ENCODE measurements at regions not wholly inside any gene's neighbourhood (a gene's known extent, or its start where the extent isn't known, plus 50 kb on each side); places are given as distances from the start of the nearest gene placed in this dataset.

DNA sequence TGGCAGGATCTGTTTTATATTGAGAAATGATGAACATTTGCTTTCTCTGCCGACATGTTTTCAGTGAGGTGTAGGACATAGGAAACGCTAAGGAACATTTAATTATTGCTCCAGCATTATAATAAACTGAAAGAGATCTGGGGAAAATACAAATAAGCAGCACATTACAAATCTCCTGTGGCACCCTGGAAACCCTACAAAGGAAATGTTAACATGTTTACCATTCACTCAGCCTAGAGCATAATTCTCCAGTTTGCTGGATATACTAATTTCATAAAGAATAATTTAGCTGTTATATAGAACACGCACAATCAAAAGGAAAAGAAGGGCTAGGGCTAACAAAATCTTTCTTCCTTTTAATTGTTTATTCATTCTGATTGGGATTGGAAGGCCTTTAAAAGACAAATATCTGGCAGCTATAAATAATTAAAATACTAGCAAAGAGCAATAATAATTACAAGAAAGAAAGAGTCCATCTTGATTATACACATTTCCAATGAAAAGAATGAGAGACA lies 299.4 kb downstream of the CRPPA start:
- Histone ChIP-seq H3K36me3 (ENCODE audit: control insufficient read depth in 1 of 2, insufficient read depth in 2 of 2, low read depth in 1 of 2, low read length in 2 of 2) (no peaks in the 10 kb centered on the region), H3K79me1 (replicated peaks; ENCODE audit: low read length, poor library complexity, severe bottlenecking) (no peaks in the 10 kb centered on the region), H3K23ac (ENCODE audit: low read length in 2 of 2) (no peak overlapping the region), H3K27me3 (ENCODE audit: control insufficient read depth in 1 of 2, insufficient read depth in 1 of 2, low read length in 2 of 2) (no peaks in the 10 kb centered on the region), H2BK5ac (ENCODE audit: low read depth, low read length, poor library complexity, severe bottlenecking) (no peak overlapping the region), H2BK120ac (ENCODE audit: low read depth, low read length) (no peak overlapping the region), H3K4me2 (ENCODE audit: low read length, poor library complexity, severe bottlenecking) (no peak overlapping the region), H3K27ac (ENCODE audit: low read length, poor library complexity, severe bottlenecking) (no peak overlapping the region), H4K8ac (ENCODE audit: low read length) (no peak overlapping the region), H3K4me3 (ENCODE audit: insufficient read depth in 1 of 2, low read depth in 1 of 2, low read length in 2 of 2) (no peak overlapping the region), H3K18ac (ENCODE audit: low read depth in 1 of 2, low read length in 2 of 2) (no peak overlapping the region), H2AFZ (ENCODE audit: low read depth, low read length) (no peak overlapping the region), H3K9ac (ENCODE audit: low read length) (no peak overlapping the region), H3K4ac (ENCODE audit: low read depth in 1 of 2, low read length in 2 of 2) (no peak overlapping the region), H4K91ac (ENCODE audit: low read length) (no peak overlapping the region), H2AK5ac (ENCODE audit: low read length, severe bottlenecking) (no peak overlapping the region), H2BK15ac (ENCODE audit: low read depth, poor library complexity, severe bottlenecking) (no peak overlapping the region), H3K9me3 (ENCODE audit: control insufficient read depth, low read length) (peaks cover 3% of the 10 kb centered on the region), H3K14ac (ENCODE audit: low read length in 2 of 2) (no peak overlapping the region), H3K4me1 (ENCODE audit: control insufficient read depth, insufficient read depth, low read depth, low read length) (no peaks in the 10 kb centered on the region), H2BK12ac (ENCODE audit: low read length in 2 of 2) (no peak overlapping the region)
- WGBS = no CpG with 5 or more reads among the region's 3 CpGs
- DNase-seq = no peak

DNA sequence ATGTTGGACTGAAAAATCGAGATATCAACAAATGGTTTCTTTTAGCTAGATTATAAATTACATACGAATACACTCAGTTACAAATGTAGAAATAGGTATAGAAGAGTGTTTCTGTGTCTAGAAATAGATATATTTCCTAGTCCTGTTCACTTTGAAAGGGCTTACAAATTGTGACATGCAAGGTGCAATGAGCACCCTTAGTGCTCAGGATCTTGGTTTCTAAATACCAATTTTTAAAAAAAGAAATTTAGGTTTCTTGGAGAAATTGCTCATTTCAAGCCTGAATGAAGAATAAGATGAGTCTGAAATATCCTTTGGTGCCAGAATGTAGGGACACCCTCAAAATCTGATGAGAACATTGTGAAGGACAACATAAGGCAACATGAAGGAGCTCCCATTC lies 306.0 kb downstream of the CRPPA start:
- no CpG with 5 or more reads among the region's 2 CpGs for WGBS
- Histone ChIP-seq H3K14ac (ENCODE audit: low read length in 2 of 2) (no peak overlapping the region), H3K9ac (ENCODE audit: low read length) (no peak overlapping the region), H2BK15ac (ENCODE audit: low read depth, poor library complexity, severe bottlenecking) (no peak overlapping the region), H2BK12ac (ENCODE audit: low read length in 2 of 2) (no peak overlapping the region), H4K91ac (ENCODE audit: low read length) (no peak overlapping the region), H4K8ac (ENCODE audit: low read length) (no peak overlapping the region), H3K4me1 (ENCODE audit: control insufficient read depth, insufficient read depth, low read depth, low read length) (no peaks in the 10 kb centered on the region), H3K9me3 (ENCODE audit: control insufficient read depth, low read length) (peaks cover 40% of the 10 kb centered on the region), H3K23ac (ENCODE audit: low read length in 2 of 2) (no peak overlapping the region), H2BK5ac (ENCODE audit: low read depth, low read length, poor library complexity, severe bottlenecking) (no peak overlapping the region), H2AFZ (ENCODE audit: low read depth, low read length) (no peak overlapping the region), H3K36me3 (ENCODE audit: control insufficient read depth in 1 of 2, insufficient read depth in 2 of 2, low read depth in 1 of 2, low read length in 2 of 2) (no peaks in the 10 kb centered on the region), H3K4me3 (ENCODE audit: insufficient read depth in 1 of 2, low read depth in 1 of 2, low read length in 2 of 2) (no peak overlapping the region), H3K27ac (ENCODE audit: low read length, poor library complexity, severe bottlenecking) (no peak overlapping the region), H3K18ac (ENCODE audit: low read depth in 1 of 2, low read length in 2 of 2) (no peak overlapping the region), H3K4me2 (ENCODE audit: low read length, poor library complexity, severe bottlenecking) (no peak overlapping the region), H3K79me1 (replicated peaks; ENCODE audit: low read length, poor library complexity, severe bottlenecking) (no peaks in the 10 kb centered on the region), H3K27me3 (ENCODE audit: control insufficient read depth in 1 of 2, insufficient read depth in 1 of 2, low read length in 2 of 2) (no peaks in the 10 kb centered on the region), H2BK120ac (ENCODE audit: low read depth, low read length) (no peak overlapping the region), H2AK5ac (ENCODE audit: low read length, severe bottlenecking) (no peak overlapping the region), H3K4ac (ENCODE audit: low read depth in 1 of 2, low read length in 2 of 2) (no peak overlapping the region)
- DNase-seq = no peak

DNA sequence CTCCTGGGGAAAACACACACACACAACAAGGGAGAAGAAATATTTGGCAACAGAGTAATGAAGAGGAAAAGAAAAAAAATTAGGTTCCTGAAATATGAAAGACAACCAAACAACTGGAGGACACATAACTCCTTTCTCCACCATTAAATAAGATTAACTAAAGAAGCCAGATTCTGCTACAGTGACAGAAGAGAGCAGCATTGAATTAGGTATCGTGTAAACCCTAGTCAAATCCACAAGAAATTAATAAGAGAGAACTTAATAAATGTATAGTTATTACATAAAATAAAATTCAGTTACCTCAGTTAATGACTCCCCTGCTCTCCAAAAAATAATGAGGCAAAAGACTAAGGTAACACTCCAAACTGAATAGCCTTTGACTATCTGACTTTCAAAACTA lies 306.7 kb downstream of the CRPPA start:
- WGBS = no CpG with 5 or more reads among the region's 1 CpG
- no peak overlapping the region for H3K18ac ChIP-seq (ENCODE audit: low read depth in 1 of 2, low read length in 2 of 2)

DNA sequence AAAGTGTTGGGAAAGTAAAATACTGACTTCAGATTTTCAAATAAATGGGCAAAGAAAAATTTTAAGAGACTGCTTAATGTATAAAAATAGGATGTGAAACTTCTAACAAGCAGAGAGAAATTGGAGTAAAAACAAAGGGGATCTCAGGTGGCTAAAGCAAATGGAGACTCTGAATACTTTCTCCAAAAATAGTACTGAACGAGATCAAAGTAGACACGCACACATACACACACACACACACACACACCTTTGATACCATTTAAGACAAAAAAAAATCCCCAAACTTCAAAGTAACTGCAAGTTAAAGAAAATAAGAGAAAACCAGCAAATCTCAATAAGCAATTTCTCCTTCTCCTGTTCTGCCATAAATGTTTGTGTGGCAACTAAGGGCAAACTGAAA lies 307.3 kb downstream of the CRPPA start:
- Histone ChIP-seq H3K9ac (ENCODE audit: low read length) (no peak overlapping the region), H3K36me3 (ENCODE audit: control insufficient read depth in 1 of 2, insufficient read depth in 2 of 2, low read depth in 1 of 2, low read length in 2 of 2) (no peaks in the 10 kb centered on the region), H3K79me1 (replicated peaks; ENCODE audit: low read length, poor library complexity, severe bottlenecking) (no peaks in the 10 kb centered on the region), H3K9me3 (ENCODE audit: control insufficient read depth, low read length) (peaks cover 53% of the 10 kb centered on the region), H2AK5ac (ENCODE audit: low read length, severe bottlenecking) (no peak overlapping the region), H4K8ac (ENCODE audit: low read length) (no peak overlapping the region), H2BK5ac (ENCODE audit: low read depth, low read length, poor library complexity, severe bottlenecking) (no peak overlapping the region), H3K18ac (ENCODE audit: low read depth in 1 of 2, low read length in 2 of 2) (no peak overlapping the region), H3K4me3 (ENCODE audit: insufficient read depth in 1 of 2, low read depth in 1 of 2, low read length in 2 of 2) (no peak overlapping the region), H2AFZ (ENCODE audit: low read depth, low read length) (no peak overlapping the region), H3K4me2 (ENCODE audit: low read length, poor library complexity, severe bottlenecking) (no peak overlapping the region), H3K4me1 (ENCODE audit: control insufficient read depth, insufficient read depth, low read depth, low read length) (no peaks in the 10 kb centered on the region), H3K14ac (ENCODE audit: low read length in 2 of 2) (no peak overlapping the region), H2BK120ac (ENCODE audit: low read depth, low read length) (no peak overlapping the region), H3K27me3 (ENCODE audit: control insufficient read depth in 1 of 2, insufficient read depth in 1 of 2, low read length in 2 of 2) (no peaks in the 10 kb centered on the region), H3K23ac (ENCODE audit: low read length in 2 of 2) (no peak overlapping the region), H3K27ac (ENCODE audit: low read length, poor library complexity, severe bottlenecking) (no peak overlapping the region), H4K91ac (ENCODE audit: low read length) (no peak overlapping the region), H3K4ac (ENCODE audit: low read depth in 1 of 2, low read length in 2 of 2) (no peak overlapping the region), H2BK12ac (ENCODE audit: low read length in 2 of 2) (no peak overlapping the region), H2BK15ac (ENCODE audit: low read depth, poor library complexity, severe bottlenecking) (no peak overlapping the region)
- 77% methylated on average over 2 of the region's 2 CpGs for WGBS
- DNase-seq = no peak

More for the DNA sequence above, 306.7 kb downstream of the CRPPA start:
- Histone ChIP-seq H3K4me1 (ENCODE audit: control insufficient read depth, insufficient read depth, low read depth, low read length) (no peaks in the 10 kb centered on the region), H3K36me3 (ENCODE audit: control insufficient read depth in 1 of 2, insufficient read depth in 2 of 2, low read depth in 1 of 2, low read length in 2 of 2) (no peaks in the 10 kb centered on the region), H3K79me1 (replicated peaks; ENCODE audit: low read length, poor library complexity, severe bottlenecking) (no peaks in the 10 kb centered on the region), H4K91ac (ENCODE audit: low read length) (no peak overlapping the region), H3K27ac (ENCODE audit: low read length, poor library complexity, severe bottlenecking) (no peak overlapping the region), H2BK5ac (ENCODE audit: low read depth, low read length, poor library complexity, severe bottlenecking) (no peak overlapping the region), H3K9ac (ENCODE audit: low read length) (no peak overlapping the region), H2BK12ac (ENCODE audit: low read length in 2 of 2) (no peak overlapping the region), H2BK120ac (ENCODE audit: low read depth, low read length) (no peak overlapping the region), H2AK5ac (ENCODE audit: low read length, severe bottlenecking) (no peak overlapping the region), H2BK15ac (ENCODE audit: low read depth, poor library complexity, severe bottlenecking) (no peak overlapping the region), H3K4ac (ENCODE audit: low read depth in 1 of 2, low read length in 2 of 2) (no peak overlapping the region), H3K27me3 (ENCODE audit: control insufficient read depth in 1 of 2, insufficient read depth in 1 of 2, low read length in 2 of 2) (no peaks in the 10 kb centered on the region), H3K4me2 (ENCODE audit: low read length, poor library complexity, severe bottlenecking) (no peak overlapping the region), H3K4me3 (ENCODE audit: insufficient read depth in 1 of 2, low read depth in 1 of 2, low read length in 2 of 2) (no peak overlapping the region), H4K8ac (ENCODE audit: low read length) (no peak overlapping the region), H3K14ac (ENCODE audit: low read length in 2 of 2) (no peak overlapping the region), H2AFZ (ENCODE audit: low read depth, low read length) (no peak overlapping the region), H3K9me3 (ENCODE audit: control insufficient read depth, low read length) (peaks cover 48% of the 10 kb centered on the region), H3K23ac (ENCODE audit: low read length in 2 of 2) (no peak overlapping the region)
- DNase-seq = peak; percentile 37

Measured in mesenchymal stem cell (in vitro differentiated cells and primary cell).